Fibroblast of skin of abdomen (primary cell): ENCODE measurements at regions not wholly inside any gene's neighbourhood (a gene's known extent, or its start where the extent isn't known, plus 50 kb on each side); places are given as distances from the start of the nearest gene placed in this dataset.

Source experiments
- DNase-seq: peaks from one replicate; pipeline ENCODE4 v3.0.0-alpha.2; 2013

DNA sequence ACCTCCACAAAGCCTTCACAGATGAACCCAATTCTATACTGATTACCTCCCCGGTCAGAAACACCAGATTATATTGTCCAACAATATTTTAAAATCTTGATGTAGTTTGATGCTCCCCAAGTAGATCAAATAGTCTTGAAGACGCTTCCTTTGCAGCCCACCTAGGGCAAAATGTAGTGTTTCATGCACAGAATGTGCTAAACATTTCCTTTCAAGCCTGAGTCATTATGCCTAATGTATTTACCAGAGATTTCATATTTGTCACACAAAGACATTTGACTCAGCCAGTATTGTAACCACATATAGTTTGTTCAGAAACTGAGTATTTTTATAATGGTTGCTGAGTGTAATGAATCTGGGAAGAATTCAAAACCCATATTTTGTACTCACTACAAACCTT lies 1396.8 kb downstream of the LRRC4C start:
- peak; percentile 1 for DNase-seq

DNA sequence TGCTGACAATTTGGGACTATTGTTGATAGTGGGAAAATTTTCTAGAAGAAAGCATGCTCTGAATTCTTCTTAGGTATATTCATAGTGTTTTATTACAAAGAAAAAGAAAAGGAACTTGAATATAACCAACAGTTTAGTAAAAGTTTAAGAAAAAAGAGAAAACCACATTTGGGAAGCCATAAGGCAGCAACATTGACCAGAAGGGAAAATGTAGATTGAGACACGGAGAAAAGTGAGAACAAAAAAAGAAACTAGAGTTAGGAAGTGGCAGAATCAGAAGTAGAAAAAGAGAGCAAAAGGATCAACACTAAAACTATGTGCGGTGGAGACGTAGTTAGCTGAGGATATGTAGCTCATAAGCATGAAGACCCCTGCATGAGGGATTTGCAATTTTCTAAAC lies 1398.2 kb downstream of the LRRC4C start:
- no peak for DNase-seq

GRCh38 chr11:40054631-40055030 lies 1404.8 kb downstream of the LRRC4C start:
- DNase-seq: no peak

- DNase-seq: no peak
These were observed 1414.1 kb downstream of the LRRC4C start for GRCh38 chr11:40045312-40045711.

- no peak for DNase-seq
These were observed 1422.4 kb downstream of the LRRC4C start for GRCh38 chr11:40037005-40037404.

DNA sequence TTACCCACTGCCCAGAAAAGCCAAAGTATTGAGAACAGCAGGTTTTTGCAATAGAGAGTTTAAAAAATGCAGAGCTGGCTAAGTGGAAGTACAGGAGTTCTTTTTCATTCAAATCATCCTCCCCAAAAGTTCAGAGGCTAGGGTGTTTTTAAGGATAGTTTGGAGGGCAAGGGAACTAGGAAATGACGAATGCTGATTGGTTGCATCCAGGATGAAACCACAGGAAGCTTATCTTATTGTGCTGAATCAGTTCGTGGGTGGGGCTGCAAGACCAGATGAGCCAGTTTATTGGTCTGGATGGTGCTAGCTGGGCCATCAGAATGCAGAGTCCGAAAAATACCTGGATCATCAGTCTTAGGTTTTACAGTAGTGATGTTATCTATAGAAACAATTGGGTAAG lies 1427.1 kb downstream of the LRRC4C start:
- no peak for DNase-seq

DNA sequence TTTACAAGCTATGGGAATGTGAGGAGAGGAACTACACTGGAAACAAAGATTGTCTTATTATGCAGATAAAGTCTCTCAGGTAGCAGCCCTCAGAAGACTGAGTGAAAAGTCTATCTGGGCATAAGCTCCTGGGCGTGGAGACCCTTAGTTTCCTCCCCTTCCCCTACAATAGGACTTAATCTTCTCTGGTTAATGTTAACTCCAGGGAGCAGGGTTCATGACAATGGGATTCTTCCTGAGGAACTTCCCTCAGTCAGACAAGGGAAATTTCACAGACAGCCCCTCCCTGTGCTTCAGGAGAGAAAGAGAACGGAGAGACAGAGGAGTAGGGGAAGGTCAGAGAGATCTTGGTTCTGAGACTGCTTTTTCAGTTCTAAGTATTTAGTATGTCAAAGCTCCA lies 1428.6 kb downstream of the LRRC4C start:
- no peak for DNase-seq

- DNase-seq: no peak
These were observed 1430.1 kb downstream of the LRRC4C start for GRCh38 chr11:40029391-40029790.

- no peak for DNase-seq
These were observed 1431.7 kb downstream of the LRRC4C start for GRCh38 chr11:40027720-40028119.

DNA sequence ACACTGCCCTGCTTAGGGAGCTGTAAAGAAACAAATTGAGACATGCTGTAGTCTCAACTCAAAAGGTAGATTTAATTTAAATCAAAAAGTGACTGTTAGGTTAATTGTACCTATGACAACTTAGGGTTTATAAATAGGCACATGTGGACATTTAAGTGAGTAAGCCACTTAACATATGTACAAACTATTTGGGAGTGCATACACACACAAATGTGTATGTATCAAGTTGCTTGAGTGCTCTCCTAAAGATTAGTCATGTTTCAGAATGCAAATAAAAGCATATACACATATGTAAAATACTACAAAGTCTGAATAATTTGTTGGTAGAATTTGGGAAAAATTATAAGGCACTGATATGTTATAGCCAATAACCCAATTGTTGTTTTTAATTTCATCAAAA lies 1435.7 kb downstream of the LRRC4C start:
- no peak for DNase-seq

DNA sequence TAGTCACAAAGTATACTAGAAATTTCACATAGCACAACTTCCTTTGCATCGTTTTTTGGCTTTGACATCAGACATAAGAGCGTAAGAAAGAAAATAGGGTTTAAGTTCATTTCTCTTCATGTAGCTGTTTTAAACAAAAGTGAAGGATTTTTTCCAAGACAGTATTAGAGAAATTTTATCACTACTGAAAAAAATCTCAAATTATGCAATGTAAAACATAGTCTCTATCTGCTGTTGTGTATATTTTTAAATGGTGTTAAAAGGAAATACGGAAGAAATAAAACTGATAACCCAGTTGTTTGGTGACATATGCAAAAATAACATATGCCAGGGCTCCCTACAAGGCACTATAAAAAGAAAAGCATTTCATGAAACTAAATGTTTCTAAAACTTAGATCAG lies 1449.4 kb downstream of the LRRC4C start:
- DNase-seq: no peak

DNA sequence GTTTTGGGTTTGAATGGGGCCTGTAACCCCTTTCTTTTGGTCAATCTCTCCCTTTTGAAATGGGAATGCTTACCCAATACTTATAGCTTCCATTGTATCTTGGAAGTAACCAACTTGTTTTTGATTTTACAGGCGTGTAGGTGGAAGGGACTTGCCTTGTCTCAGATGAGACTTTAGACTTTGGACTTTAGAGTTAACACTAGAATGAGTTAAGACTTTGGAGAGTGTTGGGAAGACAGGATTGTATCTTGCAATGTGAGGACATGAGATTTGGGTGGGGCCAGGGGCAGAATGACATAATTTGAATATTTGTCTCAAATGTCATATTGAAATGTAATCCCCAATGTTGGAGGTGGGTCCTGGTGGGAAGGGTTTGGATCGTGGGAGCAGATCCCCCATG lies 1466.9 kb downstream of the LRRC4C start:
- DNase-seq: no peak

- DNase-seq: no peak
These were observed 1469.0 kb downstream of the LRRC4C start for GRCh38 chr11:39990421-39990831.

DNA sequence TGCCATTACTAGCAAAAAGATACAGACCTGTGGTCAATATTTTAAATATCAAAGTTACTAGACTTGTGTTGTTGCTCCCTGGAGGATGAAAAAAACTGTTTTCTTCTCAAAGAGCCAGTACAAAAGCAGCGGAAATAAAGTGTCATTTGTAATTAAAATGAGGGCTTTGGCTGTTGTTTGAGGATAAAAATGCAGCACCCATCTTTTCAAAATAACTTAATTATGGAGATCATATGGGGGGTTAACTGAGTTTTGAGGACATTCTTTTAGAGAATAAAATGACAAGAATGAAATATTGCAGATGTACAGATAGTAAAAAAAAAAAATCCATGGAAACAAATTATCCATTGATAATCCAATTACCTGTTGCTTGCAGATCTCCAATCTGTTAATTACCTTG lies 1484.4 kb downstream of the LRRC4C start:
- DNase-seq: no peak

GRCh38 chr11:39972461-39972860 lies 1487.0 kb downstream of the LRRC4C start:
- DNase-seq: no peak

DNA sequence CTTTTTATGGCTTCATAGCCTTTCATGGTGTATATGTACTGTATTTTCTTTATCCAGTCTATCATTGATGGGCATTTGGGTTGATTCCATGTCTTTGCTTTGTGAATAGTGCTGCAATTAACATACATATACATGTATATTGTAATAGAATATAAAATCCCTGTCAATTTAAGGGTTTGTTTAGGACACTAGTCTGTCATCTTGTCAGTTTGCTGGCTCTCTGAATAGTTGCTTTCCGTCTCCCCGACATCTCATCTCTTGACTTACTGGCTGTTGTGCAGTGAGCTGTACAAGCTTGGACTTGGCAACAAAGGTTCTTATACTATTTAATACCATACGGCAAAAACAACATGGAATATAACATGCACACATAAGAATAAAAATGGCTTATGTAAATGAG lies 1487.5 kb downstream of the LRRC4C start:
- DNase-seq: no peak

DNA sequence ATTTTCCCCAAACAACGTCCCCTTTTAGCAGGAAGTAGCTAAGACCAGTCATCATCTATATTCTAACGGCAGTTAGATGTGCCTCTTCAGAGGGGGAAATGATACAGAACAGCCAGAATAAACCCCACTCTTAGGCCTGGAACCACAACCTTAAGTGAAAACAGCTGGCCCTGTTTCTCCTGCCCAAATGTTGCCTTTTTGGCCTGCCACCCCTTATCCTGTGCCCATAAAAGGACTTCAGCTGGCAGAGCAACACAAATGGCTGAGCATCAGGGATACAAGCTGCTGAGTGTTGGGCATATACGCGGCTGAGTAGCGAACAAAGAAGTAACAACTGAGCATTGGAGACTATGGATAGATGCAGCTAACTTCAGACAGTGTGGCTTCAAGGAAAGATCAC lies 1491.4 kb downstream of the LRRC4C start:
- DNase-seq: no peak

DNA sequence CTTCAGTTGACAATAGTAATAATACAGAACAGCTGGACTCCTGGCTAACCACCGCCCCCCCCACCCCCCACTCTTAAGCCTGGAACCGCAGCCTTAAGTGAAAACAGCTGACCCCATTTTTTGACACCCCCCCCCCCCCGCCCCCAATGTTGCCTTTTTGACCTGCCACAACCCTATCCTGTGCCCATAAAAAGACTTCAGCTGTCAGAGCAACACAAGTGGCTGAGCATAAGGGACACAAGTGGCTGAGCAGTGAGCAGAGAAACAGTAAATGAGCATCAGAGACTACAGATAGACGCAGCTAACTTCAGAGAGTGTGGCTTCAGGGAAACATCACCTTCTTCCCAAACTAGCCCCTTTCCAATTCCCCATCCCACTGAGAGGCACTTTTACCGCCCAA lies 1493.8 kb downstream of the LRRC4C start:
- no peak for DNase-seq

- no peak for DNase-seq
These were observed 1499.2 kb downstream of the LRRC4C start for GRCh38 chr11:39960206-39960605.

DNA sequence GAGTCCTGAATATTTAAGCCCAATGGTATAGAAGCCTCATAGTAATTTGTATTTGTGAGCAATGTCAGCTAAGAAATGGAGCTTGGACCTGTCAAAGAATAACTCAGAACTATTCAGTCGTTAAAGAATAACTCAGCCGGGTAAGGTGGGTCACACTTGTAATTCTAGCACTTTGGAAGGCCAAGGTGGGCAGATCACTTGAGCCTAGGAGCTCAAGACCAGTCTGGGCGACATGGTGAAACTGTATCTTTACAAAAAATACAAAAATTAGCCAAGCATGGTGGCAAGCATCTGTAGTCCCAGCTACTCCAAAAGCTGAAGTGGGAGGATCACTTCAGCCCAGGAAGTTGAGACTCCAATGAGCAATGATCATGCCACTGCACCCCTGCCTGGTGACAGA lies 1526.5 kb downstream of the LRRC4C start:
- DNase-seq: no peak

DNA sequence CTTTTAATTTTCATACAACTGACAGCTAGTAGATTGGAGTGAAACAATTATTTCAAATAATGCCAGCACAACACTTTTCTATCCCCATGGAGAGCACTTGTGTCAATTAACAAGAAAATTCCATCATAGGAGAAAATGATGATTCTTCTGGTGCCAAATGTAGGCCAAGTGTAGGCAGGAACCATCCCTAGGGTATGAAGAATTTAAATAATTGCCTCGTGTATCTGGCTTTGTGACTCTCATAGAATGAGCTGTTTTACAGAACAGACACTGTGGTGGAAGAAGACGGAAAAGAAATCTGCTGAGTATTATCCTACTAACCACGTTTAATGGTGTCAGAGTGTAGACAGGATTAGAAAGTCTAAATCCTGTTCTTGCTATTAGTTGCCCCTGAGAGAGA lies 1542.2 kb downstream of the LRRC4C start:
- no peak for DNase-seq

- DNase-seq: no peak
These were observed 1549.4 kb downstream of the LRRC4C start for GRCh38 chr11:39910087-39910486.

- DNase-seq: no peak
These were observed 1598.5 kb downstream of the LRRC4C start for GRCh38 chr11:39860931-39861330.

DNA sequence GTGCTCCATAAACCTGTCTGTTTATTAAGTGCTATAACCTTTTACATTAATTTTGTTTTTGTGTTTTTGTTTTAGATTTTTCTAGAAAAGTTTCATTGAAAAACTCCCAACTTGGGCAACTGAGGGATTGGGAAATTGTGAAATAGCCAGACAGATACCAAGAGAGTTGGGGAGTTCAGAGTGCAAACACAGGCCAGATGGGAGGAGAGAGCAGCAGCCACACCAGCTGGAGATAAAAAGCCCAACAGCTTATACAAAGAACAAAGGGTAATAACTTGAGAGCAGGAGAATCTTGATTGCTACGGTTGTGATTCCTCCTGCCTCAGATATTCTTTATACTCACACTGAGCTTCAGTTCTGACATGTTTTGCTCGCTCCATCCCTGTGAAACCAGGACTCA lies 1642.2 kb downstream of the LRRC4C start:
- no peak for DNase-seq

DNA sequence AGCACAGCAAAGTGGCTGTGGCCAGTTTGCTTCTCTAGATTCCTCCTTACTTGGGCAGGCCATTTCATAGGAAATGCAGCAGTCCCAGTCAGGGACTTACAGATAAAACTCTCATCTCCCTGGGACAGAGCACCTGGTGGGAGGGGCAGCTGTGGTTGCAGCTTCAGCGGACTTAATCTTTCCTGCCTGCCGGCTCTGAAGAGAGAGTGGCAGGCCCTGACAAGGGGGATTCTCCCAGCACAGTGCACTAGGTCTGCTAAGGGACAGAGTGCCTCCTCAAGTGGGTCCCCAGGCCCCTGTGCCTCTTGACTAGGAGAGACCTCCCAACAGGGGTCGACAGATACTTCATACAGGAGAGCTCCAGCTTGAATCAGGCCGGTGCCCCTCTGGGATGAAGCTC lies 1649.1 kb downstream of the LRRC4C start:
- no peak for DNase-seq

- DNase-seq: no peak
These were observed 1649.6 kb downstream of the LRRC4C start for GRCh38 chr11:39809833-39810232.
